ENCODE measurements at regions not wholly inside any gene's neighbourhood (a gene's known extent, or its start where the extent isn't known, plus 50 kb on each side); places are given as distances from the start of the nearest gene placed in this dataset.

- H3K18ac ChIP-seq (ENCODE audit: low read depth, low read length) = no peak overlapping the region
- dilution Hi-C loops (cut with HindIII; ENCODE audit: low sequenced_read_pairs, unreplicated experiment) = no loop called here
- no peak overlapping the region for H4K8ac ChIP-seq (ENCODE audit: low read depth in 2 of 2, low read length in 2 of 2)
- H2BK120ac ChIP-seq (ENCODE audit: low read depth, low read length) = no peak overlapping the region
- BruUV-seq (replicated peaks) = no TSS peak
- TF ChIP-seq POLR2A (IDR thresholded peaks at IDR 0.05; ENCODE audit: low read depth, low read length) = no peak
- TF ChIP-seq CHD1 (IDR thresholded peaks at IDR 0.05; ENCODE audit: low read depth, low read length) = no peak
- TF ChIP-seq, protein P1, sequence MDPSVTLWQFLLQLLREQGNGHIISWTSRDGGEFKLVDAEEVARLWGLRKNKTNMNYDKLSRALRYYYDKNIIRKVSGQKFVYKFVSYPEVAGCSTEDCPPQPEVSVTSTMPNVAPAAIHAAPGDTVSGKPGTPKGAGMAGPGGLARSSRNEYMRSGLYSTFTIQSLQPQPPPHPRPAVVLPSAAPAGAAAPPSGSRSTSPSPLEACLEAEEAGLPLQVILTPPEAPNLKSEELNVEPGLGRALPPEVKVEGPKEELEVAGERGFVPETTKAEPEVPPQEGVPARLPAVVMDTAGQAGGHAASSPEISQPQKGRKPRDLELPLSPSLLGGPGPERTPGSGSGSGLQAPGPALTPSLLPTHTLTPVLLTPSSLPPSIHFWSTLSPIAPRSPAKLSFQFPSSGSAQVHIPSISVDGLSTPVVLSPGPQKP (IDR thresholded peaks at IDR 0.05; ENCODE audit: borderline replicate concordance, low read depth, low read length) = no peak
- no peak for TF ChIP-seq BHLHE40 (IDR thresholded peaks at IDR 0.05; ENCODE audit: low read depth, low read length)
- no peak for TF ChIP-seq MXI1 (IDR thresholded peaks at IDR 0.05; ENCODE audit: borderline replicate concordance, low read depth, low read length)
- no peak for TF ChIP-seq FOS (IDR thresholded peaks at IDR 0.05; ENCODE audit: low read depth, low read length)
- TF ChIP-seq USF2 (IDR thresholded peaks at IDR 0.05; ENCODE audit: low read depth, low read length) = no peak
- TF ChIP-seq CTCF (conservative IDR thresholded peaks at IDR 0.05; ENCODE audit: low read depth, low read length) = no peak
- no peak for TF ChIP-seq CEBPB (IDR thresholded peaks at IDR 0.05; ENCODE audit: low read depth, low read length)
- TF ChIP-seq RCOR1 (IDR thresholded peaks at IDR 0.05; ENCODE audit: insufficient replicate concordance, low read length) = no peak
- no peak for TF ChIP-seq RAD21 (IDR thresholded peaks at IDR 0.05; ENCODE audit: low read length)
- no peak for TF ChIP-seq RFX5 (IDR thresholded peaks at IDR 0.05; ENCODE audit: low read depth, low read length)
- TF ChIP-seq NFE2L2 (IDR thresholded peaks at IDR 0.05; ENCODE audit: low read depth, low read length) = no peak
- no peak for TF ChIP-seq MAFK (IDR thresholded peaks at IDR 0.05; ENCODE audit: low read depth, low read length)
- no peak for TF ChIP-seq SMC3 (IDR thresholded peaks at IDR 0.05; ENCODE audit: low read depth, low read length)
- no peak for TF ChIP-seq MAZ (IDR thresholded peaks at IDR 0.05; ENCODE audit: borderline replicate concordance, low read depth, low read length)
- CTCF ChIA-PET = interaction anchor here (0.7 kb wide), 1 partner anchor 116 kb away, joined by 3 read pairs; no protein-coding TSS in a partner anchor
- ATAC-seq (ENCODE audit: low read depth) = no peak
- no peak overlapping the region for H2BK15ac ChIP-seq (ENCODE audit: low read depth, low read length)
- no peaks in the 10 kb centered on the region for H3K79me1 ChIP-seq (ENCODE audit: low read depth in 1 of 2, low read length in 2 of 2)
- 100% methylated on average over 1 of the region's 2 CpGs; no CpG with 5 or more reads in 1 of the 2 experiments for WGBS, 2 experiments (ENCODE audit: extremely low coverage in 2 of 2, insufficient read length in 1 of 2)
- H3K4me3 ChIP-seq (ENCODE audit: insufficient read depth, low read depth, low read length) = no peak overlapping the region
- no peak overlapping the region for H4K91ac ChIP-seq (ENCODE audit: insufficient read depth, low read depth, low read length)
- no peak overlapping the region for H2BK5ac ChIP-seq (ENCODE audit: low read depth, low read length, poor library complexity, severe bottlenecking)
- H2AK5ac ChIP-seq (ENCODE audit: low read depth, low read length) = no peak overlapping the region
- H3K9me3 ChIP-seq (ENCODE audit: control insufficient read depth, insufficient read depth, low read length) = peaks cover 6% of the 10 kb centered on the region; the same call in 1 of the 2 replicates
- no peak overlapping the region for H3K14ac ChIP-seq (replicated peaks; ENCODE audit: low read depth, low read length)
- no peak overlapping the region for H3K23ac ChIP-seq (ENCODE audit: low read depth, low read length)
- H2BK20ac ChIP-seq (ENCODE audit: low read depth, low read length) = no peak overlapping the region
- H3K4me1 ChIP-seq (ENCODE audit: control insufficient read depth, insufficient read depth, low read length) = no peaks in the 10 kb centered on the region
- no peaks in the 10 kb centered on the region for H3K9me1 ChIP-seq (ENCODE audit: insufficient read depth, low read length)
- no peak for DNase-seq
- H4K5ac ChIP-seq (ENCODE audit: low read depth, low read length) = no peak overlapping the region
- H3K27ac ChIP-seq (ENCODE audit: insufficient read depth, low read length) = no peak overlapping the region
- H3K4ac ChIP-seq (ENCODE audit: low read depth, low read length) = no peak overlapping the region
- no peaks in the 10 kb centered on the region for H3K27me3 ChIP-seq (ENCODE audit: control insufficient read depth, insufficient read depth, low read length)
- in situ Hi-C loops (cut with MboI; ENCODE audit: low sequenced_read_pairs) = no loop called here
- no peak overlapping the region for H3K9ac ChIP-seq (ENCODE audit: low read depth, low read length)
- H2AK9ac ChIP-seq (replicated peaks; ENCODE audit: low read depth, low read length, poor library complexity) = no peak overlapping the region
- H2AFZ ChIP-seq (replicated peaks; ENCODE audit: low read length, poor library complexity) = no peak overlapping the region
- POLR2A ChIA-PET (ENCODE audit: unreplicated experiment) = no interaction called here
- no peak overlapping the region for H3K4me2 ChIP-seq (ENCODE audit: low read depth, low read length)
- intact Hi-C loops (cut with micrococcal nuclease) = no loop called here
- H3K56ac ChIP-seq (ENCODE audit: extremely low read depth, insufficient read depth, low read length) = no peak overlapping the region
- no peaks in the 10 kb centered on the region for H4K20me1 ChIP-seq (ENCODE audit: insufficient read depth, low read length)
- no peaks in the 10 kb centered on the region for H3K36me3 ChIP-seq (ENCODE audit: control insufficient read depth, insufficient read depth, low read length)
Observed at GRCh38 chr14:23704890-23705289, 68.7 kb downstream of the DHRS2 start.

Measured in IMR-90 (cell line).